Psoas muscle (tissue), 7 donors: ENCODE measurements at regions not wholly inside any gene's neighbourhood (a gene's known extent, or its start where the extent isn't known, plus 50 kb on each side); places are given as distances from the start of the nearest gene placed in this dataset.
A peak's percentile ranks its signal among the peaks of the same experiment; 100 is the strongest.

ENCODE experiments used
- ATAC-seq, 4 donors: fragments of 200-7000 bp; cut with Tn5 transposase; one replicate each; pipeline ENCODE4 v1.9.1; 2020; ENCODE audit warnings: moderate library complexity in 3 of 4, mild to moderate bottlenecking in 2 of 4
- DNase-seq, 2 donors: peaks; one replicate each; pipeline ENCODE4 v3.0.0-alpha.2; 2020
- H3K27ac ChIP-seq: fragments of 200-600 bp; one replicate; pipeline ENCODE4 v1.8.0; 2022
- H3K27me3 ChIP-seq, 3 donors: fragments of 200-600 bp in 1 of 3; one replicate each; pipeline versions ENCODE4 v1.6.1 to v1.8.0; 2013 to 2022; ENCODE audit warnings: low read length in 2 of 3, mild to moderate bottlenecking in 2 of 3, moderate library complexity in 1 of 3; ENCODE audit not compliant: insufficient read depth in 3 of 3
- H3K36me3 ChIP-seq, 2 donors: fragments of 200-600 bp in 1 of 2; one replicate each; pipeline versions ENCODE4 v1.6.1 to v1.8.0; 2013 to 2022; ENCODE audit warnings: low read depth in 1 of 2, mild to moderate bottlenecking in 1 of 2, moderate library complexity in 1 of 2; ENCODE audit not compliant: insufficient read depth in 1 of 2
- H3K4me1 ChIP-seq: fragments of 200-600 bp; one replicate; pipeline ENCODE4 v1.8.0; 2022
- H3K4me3 ChIP-seq: fragments of 200-600 bp; one replicate; pipeline ENCODE4 v1.8.0; 2022; ENCODE audit warnings: mild to moderate bottlenecking
- H3K9me3 ChIP-seq: fragments of 200-600 bp; one replicate; pipeline ENCODE4 v1.8.0; 2022
- CTCF ChIP-seq: fragments of 200-600 bp; IDR thresholded peaks from one replicate; pipeline ENCODE4 v1.8.0; 2022; ENCODE audit warnings: antibody characterized with exemption
- WGBS, 3 donors: extraction: QIAGEN DNeasy Blood & Tissue Kit; methylation state at CpG; one replicate each; pipeline versions ENCODE4 v1.1.6 to v1.1.7; 2013; 5-methylcytosine and 5-hydroxymethylcytosine counted together
- intact Hi-C, 2 donors: fragments of 100-400 bp; cut with DNase I; formaldehyde crosslinking; loops; one replicate each; pipeline versions ENCODE4 v1.11.0 to v1.14.2; 2022
- donor health status: healthy with polysubstance abuse.
- donor health status: DM: no; HTN: no; CAD: no; lungs with moderate emphysema.
- donor health status: Bipolar disorder and iron deficiency.
- donor health status: healthy.
- donor health status: DM: yes; HTN: yes; CAD: no.
- donor health status: DM: no; HTN: no; CAD: no.
- donor health status: DM: yes; HTN: yes; CAD: no.

- Histone ChIP-seq H3K27ac (no peak overlapping the region), H3K4me3 (no peak overlapping the region), H3K4me1 (peaks cover 29% of the 10 kb centered on the region), H3K36me3 (no peaks in the 10 kb centered on the region), H3K27me3 (no peaks in the 10 kb centered on the region), H3K9me3 (no peaks in the 10 kb centered on the region)
- DNase-seq (no peak), ATAC-seq (no peak)
- WGBS, 3 donors, result 46 to 65% (median 52%) methylated on average over 3 of the region's 3 CpGs
- intact Hi-C loops, result no loop called here
- TF ChIP-seq CTCF, result no peak
Observed at GRCh38 chr2:212945526-212945925, 205.9 kb downstream of the IKZF2 start.

- Histone ChIP-seq H3K27ac (peak overlapping the region; percentile 62), H3K4me3 (peak overlapping the region; percentile 6), H3K27me3 (no peaks in the 10 kb centered on the region), H3K9me3 (no peaks in the 10 kb centered on the region), H3K36me3 (no peaks in the 10 kb centered on the region), H3K4me1 (peaks cover 35% of the 10 kb centered on the region)
- 26 to 34% (median 28%) methylated on average over 3 of the region's 3 CpGs for WGBS, 3 donors
- ATAC-seq (peak in 3 of 4 donors; percentile 63 to 66 (median 65)), DNase-seq (no peak)
- intact Hi-C loops, result no loop called here
- TF ChIP-seq CTCF, result no peak
Observed at GRCh38 chr2:212943351-212943750, 208.1 kb downstream of the IKZF2 start.

DNA sequence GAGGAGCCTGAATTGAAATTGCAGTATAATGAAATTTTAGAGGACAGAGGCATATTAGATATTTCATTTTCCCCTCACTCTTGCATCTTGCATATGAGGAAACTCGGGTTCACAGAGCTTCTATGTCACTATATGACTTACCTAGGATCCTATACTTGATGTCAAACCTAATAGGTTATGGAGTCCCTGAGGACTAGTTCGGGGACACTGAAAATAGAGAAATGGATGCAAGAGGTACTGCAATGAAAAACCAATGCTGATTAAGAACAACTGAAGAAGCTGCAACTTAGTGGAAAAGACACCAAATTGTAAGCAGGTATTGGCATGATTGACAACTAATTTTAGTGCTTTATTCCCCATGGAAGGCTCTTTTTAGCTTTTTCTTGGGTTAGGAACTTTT is 210.1 kb downstream of the IKZF2 start:
- H3K9me3 ChIP-seq, result no peaks in the 10 kb centered on the region
- 67 to 78% (median 69%) methylated on average over 2 of the region's 2 CpGs for WGBS, 3 donors
- H3K27ac ChIP-seq, result no peak overlapping the region
- DNase-seq (no peak), ATAC-seq (no peak)
- TF ChIP-seq CTCF, result no peak
- no peaks in the 10 kb centered on the region for H3K27me3 ChIP-seq
- peaks cover 35% of the 10 kb centered on the region for H3K4me1 ChIP-seq
- intact Hi-C loops, result no loop called here
- H3K36me3 ChIP-seq, result no peaks in the 10 kb centered on the region
- no peak overlapping the region for H3K4me3 ChIP-seq

DNA sequence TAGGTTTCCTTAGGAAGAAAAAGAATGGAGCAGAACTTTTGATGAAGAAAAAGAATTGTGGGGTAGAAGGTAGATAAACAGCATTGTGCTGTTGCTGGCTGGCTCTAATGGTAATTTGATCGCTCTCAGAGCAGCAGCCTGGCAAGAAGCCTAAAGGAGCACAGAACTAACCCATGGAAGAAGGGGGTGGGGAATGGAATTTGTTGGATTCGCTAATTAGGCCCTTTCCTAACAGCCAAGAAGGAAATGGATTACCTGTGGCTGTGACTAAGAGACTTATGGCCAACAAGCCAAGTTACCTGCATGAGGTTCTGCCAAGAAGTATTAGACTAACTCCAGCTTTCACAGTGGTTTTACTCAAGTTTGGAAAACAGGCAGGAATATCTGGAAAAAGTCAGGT is 210.6 kb downstream of the IKZF2 start:
- peaks cover 40% of the 10 kb centered on the region for H3K4me1 ChIP-seq
- no peaks in the 10 kb centered on the region for H3K9me3 ChIP-seq
- WGBS, 3 donors, result 4 to 10% (median 7%) methylated on average over 2 of the region's 2 CpGs
- intact Hi-C loops, result no loop called here
- H3K27ac ChIP-seq, result no peak overlapping the region
- ATAC-seq (peak in 3 of 4 donors; percentile 33 to 64 (median 58)), DNase-seq (no peak)
- TF ChIP-seq CTCF, result no peak
- H3K36me3 ChIP-seq, result no peaks in the 10 kb centered on the region
- no peak overlapping the region for H3K4me3 ChIP-seq
- H3K27me3 ChIP-seq, result no peaks in the 10 kb centered on the region

DNA sequence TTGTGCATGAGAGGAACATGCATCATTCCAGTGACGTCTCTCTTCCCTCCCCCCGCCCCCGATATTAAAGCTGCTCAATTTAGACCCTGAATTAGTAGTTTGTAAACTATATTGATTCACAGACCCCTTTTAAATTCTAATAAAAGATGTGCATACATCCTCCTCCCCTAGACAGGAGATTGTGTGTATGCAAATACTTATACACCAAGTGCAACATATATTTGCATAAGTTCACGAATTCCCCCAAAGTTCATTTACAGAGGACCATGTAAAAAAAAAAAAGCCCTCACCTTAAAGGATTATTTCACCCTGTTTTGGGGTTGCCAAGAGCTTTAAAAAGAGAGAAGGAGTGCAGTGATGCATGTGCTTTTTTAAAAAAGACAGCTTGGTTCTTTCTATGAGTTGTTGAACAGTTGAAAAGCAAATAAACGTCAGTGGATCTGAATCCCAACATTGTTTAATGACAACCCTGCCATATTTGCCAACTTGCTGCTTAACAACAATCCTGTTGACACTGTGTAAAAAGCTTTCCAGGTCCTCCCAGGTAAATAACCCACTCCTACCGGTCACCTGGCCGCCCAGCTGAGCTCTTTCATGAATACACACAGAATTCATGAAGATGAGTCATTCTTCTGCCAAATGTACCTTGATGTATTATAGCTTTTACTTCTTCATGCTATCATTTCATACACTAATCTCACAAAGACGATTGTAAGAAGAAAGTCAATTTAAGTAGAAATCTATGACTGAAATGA is 211.5 kb downstream of the IKZF2 start:
- Histone ChIP-seq H3K27ac (no peak overlapping the region), H3K4me1 (peaks cover 42% of the 10 kb centered on the region), H3K36me3 (no peaks in the 10 kb centered on the region), H3K27me3 (no peaks in the 10 kb centered on the region), H3K9me3 (no peaks in the 10 kb centered on the region), H3K4me3 (no peak overlapping the region)
- intact Hi-C loops, result no loop called here
- DNase-seq (no peak), ATAC-seq (no peak)
- 64 to 70% (median 69%) methylated on average over 8 of the region's 8 CpGs for WGBS, 3 donors
- no peak for TF ChIP-seq CTCF
